Adipocyte (in vitro differentiated cells): ENCODE measurements at regions not wholly inside any gene's neighbourhood (a gene's known extent, or its start where the extent isn't known, plus 50 kb on each side); places are given as distances from the start of the nearest gene placed in this dataset.
"Not testable (repeated sequence)": the region's sequence is repeated elsewhere in the genome, so short reads cannot be mapped to it uniquely, and the experiment has no call there.

Experiments used
- DNase-seq: peaks from one replicate; pipeline ENCODE4 v3.0.0-alpha.2; 2015; ENCODE audit warnings: low read depth
- H3K27me3 ChIP-seq: replicated peaks from 2 replicates; pipeline ENCODE4 v1.7.0; 2013; ENCODE audit warnings: mild to moderate bottlenecking, low read length, moderate library complexity; ENCODE audit not compliant: control insufficient read depth, insufficient read depth
- H3K36me3 ChIP-seq: 2 replicates; pipeline ENCODE4 v1.7.0; 2013; ENCODE audit warnings: low read length, mild to moderate bottlenecking, moderate library complexity; ENCODE audit not compliant: control insufficient read depth, insufficient read depth, severe bottlenecking
- H3K4me1 ChIP-seq: 2 replicates; pipeline ENCODE4 v1.7.0; 2013; ENCODE audit warnings: mild to moderate bottlenecking, low read length, moderate library complexity; ENCODE audit not compliant: control insufficient read depth, insufficient read depth
- H3K4me3 ChIP-seq: 2 replicates; pipeline ENCODE4 v1.7.0; 2013; ENCODE audit warnings: mild to moderate bottlenecking, low read length, moderate library complexity
- H3K9ac ChIP-seq: 2 replicates; pipeline ENCODE4 v1.7.0; 2013; ENCODE audit warnings: mild to moderate bottlenecking, low read length, moderate library complexity
- H3K9me3 ChIP-seq: 2 replicates; pipeline ENCODE4 v1.7.0; 2013; ENCODE audit warnings: mild to moderate bottlenecking, low read length, moderate library complexity; ENCODE audit not compliant: control insufficient read depth

- H3K4me3 ChIP-seq, result peak overlapping the region; percentile 73
- no peaks in the 10 kb centered on the region for H3K9me3 ChIP-seq
- H3K9ac ChIP-seq, result peak overlapping the region; percentile 79
- no peak for DNase-seq
- H3K27me3 ChIP-seq, result no peaks in the 10 kb centered on the region
- no peaks in the 10 kb centered on the region for H3K36me3 ChIP-seq
- peaks cover 3% of the 10 kb centered on the region for H3K4me1 ChIP-seq
These were observed 234.4 kb upstream of the MCHR2 start for GRCh38 chr6:100228437-100228833.

DNA sequence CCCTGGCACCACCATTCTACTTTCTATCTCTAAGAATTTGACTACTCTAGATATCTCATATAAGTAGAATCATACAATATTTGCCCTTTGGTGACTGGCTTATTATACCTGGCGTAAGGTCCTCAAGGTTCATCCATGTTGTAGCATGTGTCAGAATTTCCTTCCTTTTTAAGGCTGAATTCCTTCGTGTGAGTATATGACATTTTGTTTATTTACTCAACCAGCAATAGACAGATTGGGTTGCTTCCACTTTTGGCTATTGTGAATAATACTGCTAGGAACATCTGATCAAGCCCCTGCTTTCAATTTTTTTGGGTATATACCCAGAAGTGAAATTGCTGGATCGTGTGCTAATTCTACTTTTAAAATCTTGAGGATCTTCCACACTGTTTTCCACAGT is 232.8 kb upstream of the MCHR2 start:
- Histone ChIP-seq H3K9ac (no peak overlapping the region), H3K4me3 (no peak overlapping the region), H3K9me3 (no peaks in the 10 kb centered on the region), H3K36me3 (no peaks in the 10 kb centered on the region), H3K4me1 (peaks cover 3% of the 10 kb centered on the region), H3K27me3 (no peaks in the 10 kb centered on the region)
- DNase-seq, result no peak

GRCh38 chr6:100223952-100224351 is 229.9 kb upstream of the MCHR2 start:
- not testable (repeated sequence) for H3K9me3 ChIP-seq, H3K27me3 ChIP-seq, H3K4me1 ChIP-seq, H3K36me3 ChIP-seq, H3K9ac ChIP-seq, H3K4me3 ChIP-seq, DNase-seq

DNA sequence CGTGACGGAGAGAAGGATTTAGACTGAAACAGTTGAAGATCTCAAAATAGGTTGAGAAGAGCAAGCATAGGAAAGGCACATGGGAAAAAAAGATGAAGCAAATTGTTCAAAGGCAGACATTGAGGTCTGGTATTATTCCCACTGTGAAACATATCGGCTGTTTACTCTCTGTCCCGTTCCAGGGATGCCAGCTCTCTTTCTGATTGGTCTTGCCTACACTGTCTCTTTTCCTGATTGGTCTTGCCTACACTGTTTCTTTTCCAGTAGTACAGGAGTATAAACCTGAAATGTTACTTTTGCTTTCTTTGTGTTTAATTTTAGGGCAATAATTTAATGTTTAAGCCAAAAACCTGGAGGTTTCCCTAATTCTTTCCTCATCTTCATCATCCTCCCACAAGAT is 226.5 kb upstream of the MCHR2 start:
- Histone ChIP-seq H3K4me1 (no peaks in the 10 kb centered on the region), H3K36me3 (no peaks in the 10 kb centered on the region), H3K9me3 (no peaks in the 10 kb centered on the region), H3K27me3 (no peaks in the 10 kb centered on the region), H3K4me3 (no peak overlapping the region), H3K9ac (no peak overlapping the region)
- no peak for DNase-seq

GRCh38 chr6:100217225-100218012 is 223.4 kb upstream of the MCHR2 start:
- peaks cover 7% of the 10 kb centered on the region for H3K4me1 ChIP-seq
- H3K27me3 ChIP-seq, result no peaks in the 10 kb centered on the region

GRCh38 chr6:100216760-100217159 is 222.7 kb upstream of the MCHR2 start:
- Histone ChIP-seq H3K4me1 (peaks cover 12% of the 10 kb centered on the region), H3K9me3 (no peaks in the 10 kb centered on the region), H3K4me3 (no peak overlapping the region), H3K36me3 (no peaks in the 10 kb centered on the region), H3K9ac (no peak overlapping the region), H3K27me3 (no peaks in the 10 kb centered on the region)
- no peak for DNase-seq

More at GRCh38 chr6:100217225-100218012, 223.4 kb upstream of the MCHR2 start:
- no peaks in the 10 kb centered on the region for H3K9me3 ChIP-seq
- no peaks in the 10 kb centered on the region for H3K36me3 ChIP-seq
- no peak for DNase-seq
- H3K4me3 ChIP-seq, result no peak overlapping the region
- H3K9ac ChIP-seq, result no peak overlapping the region

DNA sequence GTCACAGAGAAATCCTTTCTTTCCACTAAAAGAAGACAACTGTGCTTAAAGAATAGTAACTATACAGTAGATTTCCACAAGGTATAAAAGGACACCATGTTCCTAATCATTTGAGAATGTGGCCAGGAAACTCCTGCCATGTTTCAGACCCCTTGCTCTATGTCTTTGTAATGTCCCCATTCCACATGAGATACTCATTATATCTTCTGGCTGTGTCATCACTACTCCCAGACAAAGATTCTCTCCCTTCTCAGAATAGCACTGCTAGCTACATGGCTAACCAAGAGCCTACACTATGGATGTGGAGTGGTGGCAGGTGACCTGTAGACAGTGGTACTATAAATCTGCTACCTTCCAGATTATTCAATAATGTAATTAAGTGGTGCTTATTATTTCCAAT is 218.1 kb upstream of the MCHR2 start:
- DNase-seq, result peak; percentile 13
- Histone ChIP-seq H3K36me3 (no peaks in the 10 kb centered on the region), H3K4me3 (no peak overlapping the region), H3K9ac (no peak overlapping the region), H3K27me3 (no peaks in the 10 kb centered on the region), H3K9me3 (no peaks in the 10 kb centered on the region), H3K4me1 (peaks cover 28% of the 10 kb centered on the region)

DNA sequence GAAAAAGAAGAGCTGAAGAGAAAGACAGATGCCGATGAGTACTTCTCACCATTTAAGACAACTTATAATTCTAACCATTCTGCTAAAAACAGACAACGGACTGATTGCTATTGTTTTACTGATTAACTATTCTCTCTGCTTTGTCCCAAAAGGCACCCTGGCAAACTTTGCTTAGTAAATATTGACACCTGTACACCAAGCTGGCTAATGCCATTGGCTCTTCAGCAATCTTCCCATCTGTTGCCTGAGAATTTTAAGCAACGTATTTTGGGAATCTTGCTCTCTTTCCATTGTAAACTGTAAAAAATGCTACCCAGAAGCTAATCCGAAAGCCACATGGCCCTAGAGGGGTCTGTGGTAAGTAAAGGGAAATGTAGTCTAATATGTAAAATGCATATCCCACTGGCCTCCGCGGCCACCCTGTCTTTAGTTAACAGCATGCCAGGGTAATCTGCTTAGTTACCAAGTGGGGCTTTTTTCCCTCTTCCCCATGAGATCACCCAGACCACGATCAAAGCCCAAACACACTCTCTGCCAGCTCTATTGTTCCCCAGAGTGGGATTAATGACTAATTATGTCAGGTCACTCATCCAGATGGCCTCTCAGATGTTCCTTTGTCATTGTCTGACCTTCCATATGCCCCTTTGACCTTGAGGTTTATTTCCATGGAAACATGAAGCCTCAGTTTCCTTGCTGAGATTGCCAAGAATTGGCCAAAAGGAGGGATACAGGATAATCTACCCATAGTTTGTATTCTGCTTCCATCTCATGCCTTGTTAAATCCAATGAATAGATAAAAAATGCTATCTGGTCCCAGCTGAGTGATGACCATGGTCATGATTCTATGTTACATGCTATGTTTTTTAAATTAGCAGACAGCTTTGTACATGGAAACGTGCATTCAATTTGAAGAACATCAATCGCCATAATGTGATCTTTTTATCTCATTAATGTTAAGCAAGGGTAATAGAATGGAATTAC is 216.4 kb upstream of the MCHR2 start:
- H3K9me3 ChIP-seq, result no peaks in the 10 kb centered on the region
- no peak overlapping the region for H3K9ac ChIP-seq
- no peak for DNase-seq
- no peaks in the 10 kb centered on the region for H3K27me3 ChIP-seq
- no peak overlapping the region for H3K4me3 ChIP-seq
- no peaks in the 10 kb centered on the region for H3K36me3 ChIP-seq
- peaks cover 28% of the 10 kb centered on the region for H3K4me1 ChIP-seq

GRCh38 chr6:100209323-100210136 is 215.5 kb upstream of the MCHR2 start:
- peak; percentile 49 for DNase-seq
- H3K4me3 ChIP-seq, result peak overlapping the region; percentile 11
- no peaks in the 10 kb centered on the region for H3K27me3 ChIP-seq
- peaks cover 28% of the 10 kb centered on the region for H3K4me1 ChIP-seq
- no peaks in the 10 kb centered on the region for H3K36me3 ChIP-seq
- H3K9me3 ChIP-seq, result no peaks in the 10 kb centered on the region
- peak overlapping the region; percentile 10 for H3K9ac ChIP-seq

- Histone ChIP-seq H3K4me3 (no peak overlapping the region), H3K4me1 (peaks cover 11% of the 10 kb centered on the region), H3K27me3 (no peaks in the 10 kb centered on the region), H3K9me3 (no peaks in the 10 kb centered on the region), H3K9ac (peak overlapping the region; percentile 50), H3K36me3 (no peaks in the 10 kb centered on the region)
- DNase-seq, result peak; percentile 92
These were observed 209.4 kb upstream of the MCHR2 start for GRCh38 chr6:100203400-100203799.
